H1 (cell line): ENCODE measurements at regions not wholly inside any gene's neighbourhood (a gene's known extent, or its start where the extent isn't known, plus 50 kb on each side); places are given as distances from the start of the nearest gene placed in this dataset.

Source experiments
- CTCF ChIA-PET: fragments of 300-600 bp; sonication (Branson Sonifier 250); formaldehyde crosslinking; loops from one replicate; lab custom pipeline; 2021; ENCODE audit not compliant: partially characterized antibody; lab: Charles Lee
- POLR2A ChIA-PET: fragments of 300-600 bp; sonication (Branson Sonifier 250); formaldehyde crosslinking; loops from one replicate; lab custom pipeline; 2021; ENCODE audit warnings: inconsistent platforms; ENCODE audit not compliant: partially characterized antibody; lab: Charles Lee
- DNase-seq, 2 experiments: peaks; one replicate each; pipeline versions ENCODE4 v3.0.0 to v3.0.0-alpha.2; 2010 to 2022; ENCODE audit warnings: low spot score in 2 of 2, low read depth in 1 of 2, mixed read lengths in 1 of 2
- FAIRE-seq: peaks from 2 replicates; lab custom pipeline; 2011; peaks lifted over from hg19 to GRCh38; lab: Jason Lieb, UNC
- H2AFZ ChIP-seq: 2 replicates; pipeline ENCODE4 v1.8.1; 2012; ENCODE audit warnings: low read length, inconsistent platforms
- H2AK5ac ChIP-seq: 2 replicates; pipeline ENCODE4 v1.6.1; 2013; ENCODE audit warnings: low read depth, low read length
- H2BK120ac ChIP-seq: replicated peaks from 2 replicates; pipeline ENCODE3; 2013; ENCODE audit warnings: low read depth, low read length, inconsistent platforms
- H2BK12ac ChIP-seq: 2 replicates; pipeline ENCODE4 v1.6.1; 2013; ENCODE audit warnings: low read depth, low read length
- H2BK15ac ChIP-seq: 2 replicates; pipeline ENCODE4 v1.6.1; 2013; ENCODE audit warnings: low read length
- H2BK20ac ChIP-seq: 2 replicates; pipeline ENCODE4 v1.6.1; 2013; ENCODE audit warnings: low read length
- H2BK5ac ChIP-seq: 2 replicates; pipeline ENCODE4 v1.6.1; 2013; ENCODE audit warnings: low read depth, low read length
- H3K14ac ChIP-seq: 2 replicates; pipeline ENCODE4 v1.6.1; 2013; ENCODE audit warnings: inconsistent platforms; ENCODE audit not compliant: insufficient read length
- H3K18ac ChIP-seq: 2 replicates; pipeline ENCODE4 v1.6.1; 2013; ENCODE audit warnings: low read length; ENCODE audit errors: extremely low read depth
- H3K23ac ChIP-seq: 2 replicates; pipeline ENCODE4 v1.6.1; 2013; ENCODE audit warnings: inconsistent platforms; ENCODE audit not compliant: insufficient read length
- H3K23me2 ChIP-seq: 2 replicates; pipeline ENCODE4 v1.6.1; 2013; ENCODE audit warnings: low read depth, low read length
- H3K27ac ChIP-seq: 2 replicates; pipeline ENCODE4 v1.6.1; 2011; ENCODE audit warnings: low read depth, low read length, inconsistent platforms
- H3K27me3 ChIP-seq, 4 experiments: replicated peaks in 1 of 4; 1 replicate in 1 of 4; 2 replicates in 3 of 4; pipeline versions ENCODE4 v1.6.1 to v1.8.1; 2011 to 2013; ENCODE audit warnings: low read length in 3 of 4, mild to moderate bottlenecking in 3 of 4, inconsistent platforms in 2 of 4, mixed read lengths in 2 of 4, moderate library complexity in 1 of 4; ENCODE audit not compliant: control insufficient read depth in 3 of 4, insufficient read depth in 3 of 4; ENCODE audit errors: extremely low read depth in 1 of 4
- H3K36me3 ChIP-seq, 4 experiments: 2 replicates each; pipeline versions ENCODE4 v1.6.1 to v1.8.1; 2011 to 2013; ENCODE audit warnings: mild to moderate bottlenecking in 4 of 4, low read length in 3 of 4, moderate library complexity in 2 of 4, control low read depth in 1 of 4, inconsistent platforms in 1 of 4; ENCODE audit not compliant: insufficient read depth in 4 of 4, control insufficient read depth in 2 of 4
- H3K4ac ChIP-seq: replicated peaks from 2 replicates; pipeline ENCODE3; 2013; ENCODE audit warnings: low read length, low read depth, mixed read lengths, inconsistent platforms; ENCODE audit not compliant: insufficient read length
- H3K4me1 ChIP-seq, 4 experiments: replicated peaks in 1 of 4; 1 replicate in 1 of 4; 2 replicates in 3 of 4; pipeline versions ENCODE4 v1.6.1 to v1.8.1; 2011 to 2013; ENCODE audit warnings: low read length in 3 of 4, inconsistent platforms in 2 of 4, mixed read lengths in 1 of 4; ENCODE audit not compliant: insufficient read depth in 4 of 4, control insufficient read depth in 3 of 4
- H3K4me2 ChIP-seq, 2 experiments: 2 replicates each; pipeline versions ENCODE4 v1.6.1 to v1.8.1; 2011 to 2013; ENCODE audit warnings: low read depth in 2 of 2, low read length in 2 of 2, control low read depth in 1 of 2, inconsistent platforms in 1 of 2, mild to moderate bottlenecking in 1 of 2; ENCODE audit not compliant: insufficient read depth in 1 of 2
- H3K4me3 ChIP-seq, 4 experiments: fragments of 200-600, 300-600 bp in 1 of 4; sonication (generic), shearing (Covaris generic), sonication (Bioruptor Twin) in 1 of 4; 2 replicates each; pipeline versions ENCODE4 v1.5.1 to v1.8.1; 2011 to 2016; ENCODE audit warnings: low read length in 4 of 4, low read depth in 3 of 4, control low read depth in 2 of 4, inconsistent platforms in 2 of 4, mild to moderate bottlenecking in 2 of 4, mixed read lengths in 1 of 4, moderate library complexity in 1 of 4; ENCODE audit not compliant: insufficient read depth in 2 of 4; ENCODE audit errors: extremely low read depth in 1 of 4
- H3K56ac ChIP-seq: replicated peaks from 2 replicates; pipeline ENCODE3; 2013; ENCODE audit warnings: low read depth, mild to moderate bottlenecking, mixed read lengths, low read length, inconsistent platforms; ENCODE audit not compliant: insufficient read length
- H3K79me1 ChIP-seq: 2 replicates; pipeline ENCODE4 v1.6.1; 2013; ENCODE audit warnings: low read depth, low read length, control low read depth
- H3K79me2 ChIP-seq, 2 experiments: 2 replicates each; pipeline versions ENCODE4 v1.6.1 to v1.8.1; 2012 to 2013; ENCODE audit warnings: low read length in 2 of 2, mild to moderate bottlenecking in 2 of 2, inconsistent platforms in 1 of 2; ENCODE audit not compliant: insufficient read depth in 2 of 2, control insufficient read depth in 1 of 2
- H3K9ac ChIP-seq, 4 experiments: replicated peaks in 1 of 4; 1 replicate in 1 of 4; 2 replicates in 3 of 4; pipeline versions ENCODE4 v1.6.1 to v1.8.1; 2011 to 2013; ENCODE audit warnings: low read depth in 3 of 4, low read length in 3 of 4, control low read depth in 2 of 4, mild to moderate bottlenecking in 2 of 4, moderate library complexity in 2 of 4, inconsistent platforms in 1 of 4; ENCODE audit errors: extremely low read depth in 1 of 4
- H3K9me3 ChIP-seq, 2 experiments: 2 replicates each; pipeline versions ENCODE4 v1.6.1 to v1.8.1; 2012 to 2013; ENCODE audit warnings: mild to moderate bottlenecking in 2 of 2, moderate library complexity in 2 of 2, control low read depth in 1 of 2, inconsistent platforms in 1 of 2, low read depth in 1 of 2, low read length in 1 of 2, mixed read lengths in 1 of 2; ENCODE audit not compliant: insufficient read depth in 2 of 2
- H4K20me1 ChIP-seq, 2 experiments: replicated peaks in 1 of 2; 2 replicates each; pipeline versions ENCODE3 to v1.8.1; 2011 to 2013; ENCODE audit warnings: inconsistent platforms in 2 of 2, low read length in 2 of 2, mild to moderate bottlenecking in 1 of 2; ENCODE audit not compliant: insufficient read depth in 2 of 2, control insufficient read depth in 1 of 2
- H4K5ac ChIP-seq: 2 replicates; pipeline ENCODE4 v1.6.1; 2013; ENCODE audit warnings: low read length, low read depth, mixed read lengths, inconsistent platforms; ENCODE audit not compliant: insufficient read length
- H4K8ac ChIP-seq: 2 replicates; pipeline ENCODE4 v1.8.0; 2013; ENCODE audit warnings: mild to moderate bottlenecking, moderate library complexity, low read length, inconsistent platforms; ENCODE audit not compliant: insufficient read depth; ENCODE audit errors: extremely low read depth
- H4K91ac ChIP-seq: replicated peaks from 2 replicates; pipeline ENCODE3; 2013; ENCODE audit warnings: low read length, mixed read lengths, inconsistent platforms; ENCODE audit not compliant: insufficient read length
- CHD2 ChIP-seq: IDR thresholded peaks from 2 replicates; pipeline ENCODE4 v1.6.1; 2012; ENCODE audit warnings: low read length, improper control_type of control experiment
- E2F6 ChIP-seq: IDR thresholded peaks from 2 replicates; pipeline ENCODE4 v1.6.1; 2012; ENCODE audit warnings: inconsistent platforms
- HDAC2 ChIP-seq, 2 experiments: fragments of 300-600 bp in 1 of 2; sonication (generic) in 1 of 2; IDR thresholded peaks; 2 replicates each; pipeline ENCODE4 v1.6.1; 2011 to 2012; ENCODE audit warnings: low read depth in 2 of 2, low read length in 2 of 2, mild to moderate bottlenecking in 2 of 2, moderate library complexity in 2 of 2, borderline replicate concordance in 1 of 2, inconsistent platforms in 1 of 2
- JUND ChIP-seq: IDR thresholded peaks from 2 replicates; pipeline ENCODE4 v1.6.1; 2011; ENCODE audit warnings: mild to moderate bottlenecking, improper control_type of control experiment, low read length
- KDM1A ChIP-seq: fragments of 200-600, 300-600 bp; sonication (generic); IDR thresholded peaks from 2 replicates; pipeline ENCODE4 v1.7.1; 2016; ENCODE audit warnings: mild to moderate bottlenecking, low read length, borderline replicate concordance

GRCh38 chr13:86403181-86403580, 604.0 kb upstream of the SLITRK6 start:
- no peak overlapping the region for H2AFZ ChIP-seq
- no peak overlapping the region for H3K27ac ChIP-seq
- H2BK15ac ChIP-seq, result no peak overlapping the region
- TF ChIP-seq CHD2 (no peak), HDAC2 (IDR thresholded peaks at IDR 0.05; ENCODE audit: borderline replicate concordance in 1 of 2, low read depth in 2 of 2, low read length in 2 of 2) (no peak), JUND (no peak), KDM1A (no peak), E2F6 (no peak)
- TF ChIP-seq, all 59 proteins: peak for 0
- H2BK120ac ChIP-seq, result no peak overlapping the region
- no peak overlapping the region for H3K4me2 ChIP-seq
- no peak overlapping the region for H3K9ac ChIP-seq
- H3K79me1 ChIP-seq, result no peaks in the 10 kb centered on the region
- H3K56ac ChIP-seq, result no peak overlapping the region
- no peak overlapping the region for H3K4me3 ChIP-seq
- H4K5ac ChIP-seq, result no peak overlapping the region
- no peak overlapping the region for H4K8ac ChIP-seq
- no peaks in the 10 kb centered on the region for H3K9me3 ChIP-seq
- no peaks in the 10 kb centered on the region for H3K36me3 ChIP-seq
- no peak for DNase-seq
- no peak overlapping the region for H2BK12ac ChIP-seq
- H3K4ac ChIP-seq, result no peak overlapping the region
- H3K27me3 ChIP-seq, result no peaks in the 10 kb centered on the region
- ChIA-PET CTCF (no interaction called here), POLR2A (no interaction called here)
- no peak for FAIRE-seq
- no peak overlapping the region for H2AK5ac ChIP-seq
- no peak overlapping the region for H2BK20ac ChIP-seq
- H3K4me1 ChIP-seq, result no peaks in the 10 kb centered on the region
- H4K91ac ChIP-seq, result no peak overlapping the region
- no peak overlapping the region for H3K18ac ChIP-seq
- no peak overlapping the region for H2BK5ac ChIP-seq
- no peaks in the 10 kb centered on the region for H4K20me1 ChIP-seq
- no peak overlapping the region for H3K23ac ChIP-seq
- H3K23me2 ChIP-seq, result no peaks in the 10 kb centered on the region
- H3K79me2 ChIP-seq, result no peaks in the 10 kb centered on the region
- no peak overlapping the region for H3K14ac ChIP-seq
